ENCODE measurements at regions not wholly inside any gene's neighbourhood (a gene's known extent, or its start where the extent isn't known, plus 50 kb on each side); places are given as distances from the start of the nearest gene placed in this dataset.
"Not testable (repeated sequence)": the region's sequence is repeated elsewhere in the genome, so short reads cannot be mapped to it uniquely, and the experiment has no call there.

- Histone ChIP-seq H3K9me3 (ENCODE audit: control insufficient read depth, low read length) (no peaks in the 10 kb centered on the region), H3K36me3 (ENCODE audit: control insufficient read depth, insufficient read depth, low read length) (no peaks in the 10 kb centered on the region), H3K27ac (no peak overlapping the region), H2AFZ (no peak overlapping the region), H3K27me3 (ENCODE audit: control insufficient read depth, insufficient read depth, low read length) (no peaks in the 10 kb centered on the region), H3K4me3 (ENCODE audit: low read depth, low read length) (no peak overlapping the region), H3K4me2 (ENCODE audit: low read length) (no peak overlapping the region), H3K9ac (no peak overlapping the region), H3K79me2 (no peaks in the 10 kb centered on the region), H3K4me1 (no peaks in the 10 kb centered on the region)
- no peak for TF ChIP-seq CTCF (IDR thresholded peaks at IDR 0.05)
Measured at GRCh38 chr2:221999717-222000116, 299.1 kb downstream of the PAX3 start.

- H2AFZ ChIP-seq: no peak overlapping the region
- H3K4me3 ChIP-seq (ENCODE audit: low read depth, low read length): no peak overlapping the region
- no peaks in the 10 kb centered on the region for H3K27me3 ChIP-seq (ENCODE audit: control insufficient read depth, insufficient read depth, low read length)
- H3K79me2 ChIP-seq: no peaks in the 10 kb centered on the region
- H3K4me2 ChIP-seq (ENCODE audit: low read length): no peak overlapping the region
- no peak overlapping the region for H3K9ac ChIP-seq
- H3K27ac ChIP-seq: no peak overlapping the region
- no peaks in the 10 kb centered on the region for H3K4me1 ChIP-seq
- TF ChIP-seq CTCF (IDR thresholded peaks at IDR 0.05): no peak
- no peaks in the 10 kb centered on the region for H3K36me3 ChIP-seq (ENCODE audit: control insufficient read depth, insufficient read depth, low read length)
- H3K9me3 ChIP-seq (ENCODE audit: control insufficient read depth, low read length): no peaks in the 10 kb centered on the region
Measured at GRCh38 chr2:221999166-221999565, 299.6 kb downstream of the PAX3 start.

GRCh38 chr2:221997683-221998082 is 301.1 kb downstream of the PAX3 start:
- Histone ChIP-seq H3K9ac (no peak overlapping the region), H3K9me3 (ENCODE audit: control insufficient read depth, low read length) (no peaks in the 10 kb centered on the region), H3K4me2 (ENCODE audit: low read length) (no peak overlapping the region), H3K36me3 (ENCODE audit: control insufficient read depth, insufficient read depth, low read length) (no peaks in the 10 kb centered on the region), H3K79me2 (no peaks in the 10 kb centered on the region), H3K27me3 (ENCODE audit: control insufficient read depth, insufficient read depth, low read length) (no peaks in the 10 kb centered on the region), H3K27ac (no peak overlapping the region), H3K4me3 (ENCODE audit: low read depth, low read length) (no peak overlapping the region), H2AFZ (no peak overlapping the region), H3K4me1 (no peaks in the 10 kb centered on the region)
- no peak for TF ChIP-seq CTCF (IDR thresholded peaks at IDR 0.05)

- H3K79me2 ChIP-seq: no peaks in the 10 kb centered on the region
- H3K36me3 ChIP-seq (ENCODE audit: control insufficient read depth, insufficient read depth, low read length): no peaks in the 10 kb centered on the region
- H3K4me1 ChIP-seq: no peaks in the 10 kb centered on the region
- H3K9ac ChIP-seq: no peak overlapping the region
- H3K27me3 ChIP-seq (ENCODE audit: control insufficient read depth, insufficient read depth, low read length): no peaks in the 10 kb centered on the region
- no peak for TF ChIP-seq CTCF (IDR thresholded peaks at IDR 0.05)
- H3K4me2 ChIP-seq (ENCODE audit: low read length): no peak overlapping the region
- no peak overlapping the region for H3K27ac ChIP-seq
- H3K9me3 ChIP-seq (ENCODE audit: control insufficient read depth, low read length): no peaks in the 10 kb centered on the region
- no peak overlapping the region for H3K4me3 ChIP-seq (ENCODE audit: low read depth, low read length)
- no peak overlapping the region for H2AFZ ChIP-seq
Measured at GRCh38 chr2:221997100-221997499, 301.7 kb downstream of the PAX3 start.

GRCh38 chr2:221994926-221995325 is 303.9 kb downstream of the PAX3 start:
- no peak overlapping the region for H3K4me2 ChIP-seq (ENCODE audit: low read length)
- H2AFZ ChIP-seq: no peak overlapping the region
- H3K27ac ChIP-seq: no peak overlapping the region
- no peaks in the 10 kb centered on the region for H3K79me2 ChIP-seq
- H3K9ac ChIP-seq: no peak overlapping the region
- H3K9me3 ChIP-seq (ENCODE audit: control insufficient read depth, low read length): no peaks in the 10 kb centered on the region
- no peaks in the 10 kb centered on the region for H3K36me3 ChIP-seq (ENCODE audit: control insufficient read depth, insufficient read depth, low read length)
- H3K4me1 ChIP-seq: no peaks in the 10 kb centered on the region
- TF ChIP-seq CTCF (IDR thresholded peaks at IDR 0.05): no peak
- H3K27me3 ChIP-seq (ENCODE audit: control insufficient read depth, insufficient read depth, low read length): no peaks in the 10 kb centered on the region
- no peak overlapping the region for H3K4me3 ChIP-seq (ENCODE audit: low read depth, low read length)

GRCh38 chr2:221984376-221984775 is 314.4 kb downstream of the PAX3 start:
- H3K9ac ChIP-seq; H3K27ac ChIP-seq; H3K27me3 ChIP-seq (ENCODE audit: control insufficient read depth, insufficient read depth, low read length); H3K4me1 ChIP-seq; H2AFZ ChIP-seq; H3K9me3 ChIP-seq (ENCODE audit: control insufficient read depth, low read length); H3K4me3 ChIP-seq (ENCODE audit: low read depth, low read length); H3K4me2 ChIP-seq (ENCODE audit: low read length); H3K36me3 ChIP-seq (ENCODE audit: control insufficient read depth, insufficient read depth, low read length); H3K79me2 ChIP-seq: not testable (repeated sequence)
